ENCODE measurements at regions not wholly inside any gene's neighbourhood (a gene's known extent, or its start where the extent isn't known, plus 50 kb on each side); places are given as distances from the start of the nearest gene placed in this dataset.

DNA sequence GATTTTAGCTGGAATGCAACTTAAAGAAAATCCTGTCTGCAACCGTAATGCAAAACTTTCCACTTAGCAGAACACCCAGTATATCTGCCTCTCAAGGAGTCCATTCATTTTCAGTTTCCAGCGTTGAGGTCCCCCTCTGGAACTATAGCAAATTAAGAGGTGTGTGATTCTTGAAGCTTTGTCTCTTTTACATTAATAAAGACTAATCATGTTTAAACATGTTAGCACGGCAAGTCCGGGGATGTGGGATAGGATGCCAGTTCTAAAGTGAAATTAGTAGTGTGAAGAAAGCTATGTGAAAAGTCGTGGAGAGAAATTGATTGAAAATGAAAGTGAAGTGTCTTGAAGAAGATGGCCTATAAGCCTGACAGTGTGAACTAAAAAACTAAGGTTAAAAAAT lies 429.1 kb downstream of the NR2F1-AS1 start:
- TF ChIP-seq, protein P1, sequence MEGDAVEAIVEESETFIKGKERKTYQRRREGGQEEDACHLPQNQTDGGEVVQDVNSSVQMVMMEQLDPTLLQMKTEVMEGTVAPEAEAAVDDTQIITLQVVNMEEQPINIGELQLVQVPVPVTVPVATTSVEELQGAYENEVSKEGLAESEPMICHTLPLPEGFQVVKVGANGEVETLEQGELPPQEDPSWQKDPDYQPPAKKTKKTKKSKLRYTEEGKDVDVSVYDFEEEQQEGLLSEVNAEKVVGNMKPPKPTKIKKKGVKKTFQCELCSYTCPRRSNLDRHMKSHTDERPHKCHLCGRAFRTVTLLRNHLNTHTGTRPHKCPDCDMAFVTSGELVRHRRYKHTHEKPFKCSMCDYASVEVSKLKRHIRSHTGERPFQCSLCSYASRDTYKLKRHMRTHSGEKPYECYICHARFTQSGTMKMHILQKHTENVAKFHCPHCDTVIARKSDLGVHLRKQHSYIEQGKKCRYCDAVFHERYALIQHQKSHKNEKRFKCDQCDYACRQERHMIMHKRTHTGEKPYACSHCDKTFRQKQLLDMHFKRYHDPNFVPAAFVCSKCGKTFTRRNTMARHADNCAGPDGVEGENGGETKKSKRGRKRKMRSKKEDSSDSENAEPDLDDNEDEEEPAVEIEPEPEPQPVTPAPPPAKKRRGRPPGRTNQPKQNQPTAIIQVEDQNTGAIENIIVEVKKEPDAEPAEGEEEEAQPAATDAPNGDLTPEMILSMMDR (IDR thresholded peaks at IDR 0.05; ENCODE audit: low read depth, low read length, missing control alignments), result no peak
- in situ Hi-C loops (cut with HindIII; ENCODE audit: low sequenced_read_pairs), result no loop called here
- no peak for DNase-seq (ENCODE audit: low read depth)
- H3K4me3 ChIP-seq (ENCODE audit: low read depth, low read length), result no peak overlapping the region

DNA sequence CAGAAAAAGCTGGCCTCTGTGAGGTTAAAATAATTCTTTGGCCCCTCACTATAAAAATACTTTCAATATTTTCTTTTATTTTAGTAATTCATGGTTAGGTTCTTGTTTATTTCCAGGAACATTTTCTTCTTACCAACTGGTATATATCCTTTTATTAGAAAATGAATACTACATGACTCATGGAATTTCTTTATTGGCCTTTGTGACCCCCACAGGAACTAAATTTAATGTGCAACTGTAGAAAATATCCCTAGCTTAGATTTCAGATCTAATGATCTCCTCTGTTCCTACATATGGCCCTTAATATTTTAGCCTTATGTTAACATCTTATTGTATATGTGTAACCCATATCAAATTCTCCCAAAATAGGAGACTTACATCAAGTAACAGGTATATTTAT lies 429.9 kb downstream of the NR2F1-AS1 start:
- in situ Hi-C loops (cut with HindIII; ENCODE audit: low sequenced_read_pairs), result no loop called here
- no peak for DNase-seq (ENCODE audit: low read depth)
- TF ChIP-seq, protein P1 (IDR thresholded peaks at IDR 0.05; ENCODE audit: low read depth, low read length, missing control alignments), result no peak
- H3K4me3 ChIP-seq (ENCODE audit: low read depth, low read length), result no peak overlapping the region

DNA sequence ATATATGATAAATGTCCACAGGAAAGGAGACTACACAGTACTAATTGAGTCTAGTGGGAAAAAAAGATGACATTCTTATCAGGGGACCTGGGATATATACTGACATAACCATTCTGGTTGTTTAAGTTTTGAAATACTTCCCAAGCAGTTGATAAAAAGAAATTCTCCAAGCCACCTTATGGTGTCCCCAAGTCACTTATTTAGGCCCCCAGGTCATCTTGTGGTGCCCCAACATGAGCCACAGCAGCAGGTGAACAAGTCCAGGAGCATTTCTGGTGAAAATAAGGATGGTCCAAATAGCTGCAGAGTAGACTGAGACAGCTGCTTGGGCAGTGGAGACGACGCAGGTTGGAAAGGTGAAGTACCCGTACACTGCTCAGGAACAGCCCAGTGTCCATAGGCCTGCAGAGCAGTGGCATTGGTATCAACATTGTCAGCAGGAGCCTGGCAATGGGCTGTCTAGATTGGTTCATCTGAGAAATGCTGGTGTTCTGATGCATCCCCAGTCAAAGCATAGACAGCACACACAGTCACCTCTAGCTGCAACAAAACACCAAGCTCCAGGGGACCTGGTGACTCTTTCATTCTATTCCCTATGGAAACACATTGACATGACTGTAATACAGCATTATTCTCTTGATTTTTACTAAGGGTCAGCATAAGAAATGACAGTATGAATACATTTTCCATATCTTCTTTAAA lies 430.6 kb downstream of the NR2F1-AS1 start:
- H3K4me3 ChIP-seq (ENCODE audit: low read depth, low read length), result no peak overlapping the region
- DNase-seq (ENCODE audit: low read depth), result no peak

DNA sequence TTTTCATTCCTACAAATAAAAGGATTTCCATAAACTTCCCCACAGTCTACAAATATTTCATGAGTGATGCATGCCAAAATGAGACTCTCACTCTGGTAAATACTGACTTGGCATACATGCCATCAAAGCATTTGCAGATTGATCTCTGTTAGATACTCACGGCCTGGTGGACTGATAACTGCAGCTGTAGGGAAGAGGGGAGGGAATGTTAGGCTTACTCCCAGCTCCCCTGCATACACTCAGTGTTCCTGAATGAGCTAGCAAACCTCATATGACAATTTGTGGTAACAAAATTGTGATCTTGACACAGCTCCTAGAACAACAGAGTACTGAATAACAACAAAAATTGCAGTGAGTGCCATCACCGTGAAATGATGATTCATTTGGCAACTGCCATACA lies 435.3 kb downstream of the NR2F1-AS1 start:
- TF ChIP-seq, protein P1 (IDR thresholded peaks at IDR 0.05; ENCODE audit: low read depth, low read length, missing control alignments), result no peak
- no peak overlapping the region for H3K4me3 ChIP-seq (ENCODE audit: low read depth, low read length)
- no peak for DNase-seq (ENCODE audit: low read depth)
- in situ Hi-C loops (cut with HindIII; ENCODE audit: low sequenced_read_pairs), result no loop called here

More for the DNA sequence above, 430.6 kb downstream of the NR2F1-AS1 start:
- TF ChIP-seq, protein P1 (IDR thresholded peaks at IDR 0.05; ENCODE audit: low read depth, low read length, missing control alignments), result no peak
- in situ Hi-C loops (cut with HindIII; ENCODE audit: low sequenced_read_pairs), result no loop called here

DNA sequence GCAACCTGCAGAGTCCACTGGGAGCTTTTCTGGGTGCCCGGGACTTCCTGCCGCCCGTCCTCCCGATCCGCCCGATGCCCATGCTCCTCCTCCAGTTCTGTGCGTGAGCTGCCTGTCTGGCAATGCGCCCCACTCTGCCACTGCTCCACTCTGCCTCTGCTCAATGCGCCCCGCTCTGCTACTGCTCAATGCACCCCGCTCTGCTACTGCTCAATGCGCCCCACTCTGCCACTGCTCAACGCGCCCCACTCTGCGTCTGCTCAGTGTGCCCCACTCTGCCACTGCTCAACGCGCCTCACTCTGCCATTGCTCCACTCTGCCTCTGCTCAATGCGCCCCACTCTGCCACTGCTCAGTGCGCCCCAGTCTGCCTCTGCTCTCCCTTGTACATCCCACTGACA lies 436.0 kb downstream of the NR2F1-AS1 start:
- no peak overlapping the region for H3K4me3 ChIP-seq (ENCODE audit: low read depth, low read length)
- in situ Hi-C loops (cut with HindIII; ENCODE audit: low sequenced_read_pairs), result no loop called here
- TF ChIP-seq, protein P1 (IDR thresholded peaks at IDR 0.05; ENCODE audit: low read depth, low read length, missing control alignments), result no peak
- DNase-seq (ENCODE audit: low read depth), result no peak

DNA sequence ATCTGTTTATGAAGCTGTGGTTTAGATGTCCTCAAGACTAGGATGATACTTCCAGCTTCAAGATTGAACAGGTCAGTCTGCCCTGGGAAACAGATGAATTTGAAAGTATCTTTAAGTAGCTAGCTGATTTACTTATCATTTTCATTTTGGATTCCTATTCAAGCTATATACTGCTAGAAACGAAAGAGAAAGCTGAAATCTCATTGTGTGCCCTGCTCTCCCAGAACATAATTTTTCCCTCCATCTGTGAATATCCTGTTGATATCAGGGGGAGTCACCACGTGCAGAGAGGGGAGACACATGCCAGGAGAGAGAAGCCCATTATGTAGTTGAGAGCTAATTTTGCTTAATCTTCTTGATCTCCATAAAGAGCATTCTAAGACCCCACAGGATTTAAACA lies 439.1 kb downstream of the NR2F1-AS1 start:
- H3K4me3 ChIP-seq (ENCODE audit: low read depth, low read length), result no peak overlapping the region
- no peak for DNase-seq (ENCODE audit: low read depth)
- in situ Hi-C loops (cut with HindIII; ENCODE audit: low sequenced_read_pairs), result no loop called here
- TF ChIP-seq, protein P1 (IDR thresholded peaks at IDR 0.05; ENCODE audit: low read depth, low read length, missing control alignments), result no peak

Measured in astrocyte of the cerebellum (primary cell).